GM19238 (cell line): ENCODE measurements at regions not wholly inside any gene's neighbourhood (a gene's known extent, or its start where the extent isn't known, plus 50 kb on each side); places are given as distances from the start of the nearest gene placed in this dataset.
"Not testable (repeated sequence)": the region's sequence is repeated elsewhere in the genome, so short reads cannot be mapped to it uniquely, and the experiment has no call there.

ENCODE experiments used
- DNase-seq: peaks from one replicate; pipeline ENCODE4 v3.0.0; 2011; ENCODE audit warnings: low spot score; ENCODE audit not compliant: insufficient read length

DNA sequence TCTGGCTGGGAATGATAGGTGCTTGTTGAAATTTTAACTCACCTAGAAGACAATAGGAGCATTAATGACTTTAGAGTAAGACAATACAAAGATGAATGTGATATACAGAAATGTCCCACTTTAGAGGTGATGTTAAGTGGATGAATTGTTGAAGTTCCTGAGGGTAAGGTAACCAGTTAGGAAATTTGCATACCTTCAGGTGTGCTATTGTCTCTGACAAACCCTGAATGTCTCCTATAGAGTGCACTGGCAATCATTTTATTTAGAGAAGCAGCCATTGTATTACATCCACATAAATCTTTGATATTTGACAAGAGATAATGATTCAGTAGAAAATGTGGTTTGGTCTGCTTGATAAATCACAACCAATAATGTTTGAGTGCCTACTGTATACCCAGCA is 228.5 kb downstream of the RNF144A start:
- DNase-seq = no peak

DNA sequence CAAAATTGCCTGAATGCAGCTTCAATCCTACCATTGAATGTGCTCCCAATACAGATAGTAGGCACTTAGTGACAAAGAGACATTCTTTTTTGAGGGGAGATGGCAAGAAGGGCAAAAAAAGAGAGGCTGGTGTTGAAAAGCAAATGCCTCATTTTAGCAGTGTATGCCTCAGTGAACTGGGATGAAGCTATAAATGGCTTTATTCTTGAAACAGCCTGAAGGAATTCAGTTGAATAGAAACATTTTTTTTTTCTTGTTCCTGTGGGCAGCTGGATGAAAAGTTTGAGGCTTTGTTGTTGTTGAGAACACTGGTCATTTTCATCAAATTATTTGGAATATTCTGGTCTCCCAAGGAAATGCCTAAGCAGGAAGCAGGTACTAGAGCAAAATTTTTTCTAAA is 228.9 kb downstream of the RNF144A start:
- no peak for DNase-seq

DNA sequence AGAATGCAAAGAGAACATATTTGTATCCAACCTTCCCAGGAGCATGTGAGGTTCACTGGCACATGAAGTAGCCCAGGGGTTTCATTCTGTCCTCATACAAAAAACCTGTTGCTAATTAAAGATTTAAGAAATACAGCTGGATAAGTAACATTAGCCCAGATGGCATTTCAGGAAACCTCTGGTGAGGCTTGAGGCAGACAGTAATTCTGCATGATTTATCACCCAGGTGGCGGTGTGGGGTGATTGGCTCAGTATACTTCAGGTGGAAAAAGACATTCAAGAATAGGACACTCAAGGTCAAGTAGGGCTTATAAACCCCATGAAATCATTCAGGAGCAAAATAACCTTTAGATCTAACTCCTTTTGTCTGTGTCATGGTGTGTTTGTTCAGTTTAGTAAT is 237.4 kb downstream of the RNF144A start:
- no peak for DNase-seq

DNA sequence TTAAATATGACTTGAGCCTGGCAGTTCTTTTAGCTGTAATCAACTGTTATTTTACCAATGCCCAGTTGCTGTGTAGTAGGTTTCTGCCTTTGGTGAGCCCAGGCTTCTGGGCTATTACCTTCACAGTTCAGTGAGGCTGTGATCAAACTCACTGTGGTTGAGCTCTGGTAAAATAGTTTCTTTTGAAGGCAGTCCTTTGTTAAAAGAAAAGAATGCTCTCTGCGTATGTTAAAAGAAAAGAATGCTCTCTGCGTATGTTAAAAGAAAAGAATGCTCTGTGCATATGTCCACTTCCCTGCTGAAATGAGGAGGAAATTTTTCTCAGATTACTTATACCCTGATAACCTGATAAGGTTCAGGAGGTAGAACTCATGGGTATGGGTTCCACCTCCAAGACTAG is 244.3 kb downstream of the RNF144A start:
- DNase-seq = no peak

DNA sequence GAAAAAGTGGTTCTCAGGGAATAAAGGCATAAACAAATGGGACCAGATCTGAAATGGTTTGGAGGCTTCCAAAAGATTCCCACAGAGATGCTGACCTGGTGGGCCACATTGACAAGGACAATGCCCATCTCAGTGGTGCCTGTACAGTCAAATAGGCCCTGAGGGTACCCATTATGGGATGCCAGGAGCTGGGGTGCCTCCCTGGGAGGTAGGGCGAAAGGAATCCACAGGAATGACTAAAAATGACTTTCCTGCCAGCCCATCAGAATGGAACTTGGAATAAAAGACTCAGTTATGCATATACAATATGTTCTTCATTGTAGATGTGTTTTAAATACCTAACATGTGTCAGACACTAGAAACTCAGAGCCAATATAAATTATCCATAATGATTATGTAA is 248.5 kb downstream of the RNF144A start:
- DNase-seq = no peak

DNA sequence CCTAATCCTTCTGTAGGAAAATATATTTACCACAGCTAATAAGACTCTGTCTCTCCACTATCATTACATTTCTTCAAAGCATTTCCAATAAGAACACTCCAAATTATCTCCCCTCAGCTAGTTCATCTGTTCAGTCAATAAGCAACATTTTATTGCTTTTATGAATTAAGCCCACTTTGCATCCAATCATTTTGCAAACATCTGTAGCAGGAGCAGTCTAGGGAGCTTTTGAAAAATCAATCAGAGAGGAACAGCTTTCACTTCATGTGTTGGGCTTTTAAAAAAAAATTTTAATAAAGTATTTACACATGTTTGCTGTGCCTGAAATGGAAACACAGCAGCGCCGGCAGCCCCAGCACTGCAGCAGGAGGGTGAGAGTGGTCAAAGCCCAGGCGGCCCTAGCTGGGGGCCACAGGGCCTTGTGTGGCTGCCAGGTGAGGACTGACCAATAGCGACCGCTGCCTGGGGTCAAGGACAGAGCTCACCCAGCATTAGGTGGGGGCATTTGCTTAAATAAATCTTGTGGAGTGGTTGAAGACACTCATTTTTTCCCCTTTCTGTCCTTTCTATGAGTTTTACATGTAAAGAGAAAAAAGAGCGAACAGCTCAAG is 250.7 kb downstream of the RNF144A start:
- no peak for DNase-seq

DNA sequence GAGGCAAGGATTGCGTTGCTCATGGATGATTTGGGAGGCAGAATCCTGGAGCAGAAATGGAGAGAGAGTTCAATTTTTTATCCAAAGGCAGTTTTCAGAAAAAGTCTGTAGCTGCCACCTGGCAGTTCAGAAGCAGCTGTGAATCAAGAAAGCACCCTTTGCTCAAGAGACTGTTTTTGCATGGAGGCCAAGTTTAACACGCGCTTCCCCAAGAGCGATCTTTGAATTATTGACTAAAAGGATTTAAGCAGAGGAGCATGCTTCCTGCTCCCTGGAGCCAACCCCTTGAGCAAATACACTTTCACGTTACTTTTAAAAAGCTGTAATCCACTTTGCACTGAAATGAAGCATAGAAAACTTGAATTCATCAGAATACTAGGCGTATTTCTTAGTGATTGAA is 252.4 kb downstream of the RNF144A start:
- no peak for DNase-seq

DNA sequence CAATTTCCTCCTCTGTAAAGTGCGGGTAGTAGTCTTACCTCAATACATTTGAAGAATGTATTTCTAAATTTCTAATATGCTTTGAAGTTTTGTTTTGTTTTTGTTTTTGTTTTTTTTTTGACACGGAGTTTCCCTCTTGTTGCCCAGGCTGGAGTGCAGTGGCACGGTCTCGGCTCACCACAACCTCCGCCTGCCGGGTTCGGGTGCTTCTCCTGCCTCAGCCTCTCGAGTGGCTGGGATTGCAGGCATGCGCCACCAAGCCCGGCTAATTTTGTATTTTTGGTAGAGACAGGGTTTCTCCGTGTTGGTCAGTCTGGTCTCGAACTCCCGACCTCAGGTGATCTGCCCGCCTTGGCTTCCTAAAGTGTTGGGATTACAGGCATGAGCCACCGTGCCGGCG is 261.8 kb downstream of the RNF144A start:
- DNase-seq = not testable (repeated sequence)

DNA sequence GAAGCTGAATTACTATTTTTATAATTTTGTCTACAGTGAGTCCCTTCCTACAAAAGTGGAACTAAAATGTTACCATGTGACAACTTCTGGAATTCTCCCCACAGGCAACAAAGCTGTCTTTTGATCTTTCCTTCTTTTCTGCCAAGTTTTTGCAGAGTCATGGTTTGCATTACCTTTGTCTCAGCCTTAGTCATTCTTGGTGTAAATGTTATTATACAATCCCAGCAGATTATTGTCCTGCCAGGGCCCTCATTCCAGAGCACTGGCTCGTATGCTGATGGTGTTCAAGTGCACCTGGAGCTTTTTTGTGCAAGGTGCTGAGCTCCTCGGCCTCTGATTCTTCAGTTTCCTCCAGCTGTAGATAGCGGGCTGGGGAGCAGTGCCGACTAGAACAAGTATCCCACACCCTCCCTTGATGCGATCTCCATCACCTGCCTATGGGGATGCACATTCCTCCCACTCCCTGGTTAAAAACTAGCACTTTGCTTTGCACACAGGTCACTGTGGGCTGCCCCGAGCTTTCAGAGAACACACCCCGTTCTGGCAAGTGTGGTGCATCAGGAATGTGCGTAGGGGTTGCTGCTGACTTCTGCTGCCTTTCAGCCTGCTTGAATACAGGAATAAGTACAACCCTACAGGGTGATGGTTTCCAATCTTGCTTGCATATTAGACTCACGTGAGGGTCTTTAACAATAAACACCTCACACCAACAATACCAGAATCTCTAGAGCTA is 263.6 kb downstream of the RNF144A start:
- DNase-seq = no peak

DNA sequence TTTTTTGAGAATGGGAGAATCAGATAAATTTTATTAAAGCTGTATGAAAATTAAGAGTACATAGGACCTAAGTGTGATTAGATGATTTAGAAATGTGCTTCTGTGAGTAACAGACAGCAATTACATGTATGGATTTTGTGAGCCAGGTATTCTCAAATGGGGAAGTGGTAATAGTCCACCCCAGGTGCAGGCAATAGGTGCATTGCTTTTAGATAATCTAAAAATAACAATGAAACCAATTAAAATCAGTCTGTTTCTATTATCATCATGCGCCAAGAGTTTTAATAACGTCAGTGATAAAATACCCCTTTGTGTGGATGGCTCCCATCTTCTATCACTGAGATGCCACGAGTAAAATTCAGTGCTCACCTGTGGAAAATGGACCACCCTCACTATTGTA is 265.3 kb downstream of the RNF144A start:
- no peak for DNase-seq

DNA sequence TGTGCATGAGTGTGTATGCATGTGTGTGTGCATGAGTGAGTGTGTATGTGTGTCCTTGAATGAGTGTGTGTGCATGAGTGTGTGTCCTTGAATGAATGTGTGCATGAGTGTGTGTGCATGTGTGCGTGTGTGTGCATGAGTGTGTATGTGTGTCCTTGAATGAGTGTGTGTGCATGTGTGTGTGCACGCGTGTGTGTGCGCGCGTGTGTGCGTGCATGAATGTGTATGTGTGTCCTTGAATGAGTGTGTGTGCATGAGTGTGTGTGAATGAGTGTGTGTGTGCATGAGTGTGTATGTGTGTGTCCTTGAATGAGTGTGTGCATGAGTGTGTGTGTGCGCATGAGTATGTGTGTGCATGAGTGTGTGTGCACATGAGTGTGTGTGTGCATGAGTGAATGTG is 271.9 kb downstream of the RNF144A start:
- DNase-seq = no peak

DNA sequence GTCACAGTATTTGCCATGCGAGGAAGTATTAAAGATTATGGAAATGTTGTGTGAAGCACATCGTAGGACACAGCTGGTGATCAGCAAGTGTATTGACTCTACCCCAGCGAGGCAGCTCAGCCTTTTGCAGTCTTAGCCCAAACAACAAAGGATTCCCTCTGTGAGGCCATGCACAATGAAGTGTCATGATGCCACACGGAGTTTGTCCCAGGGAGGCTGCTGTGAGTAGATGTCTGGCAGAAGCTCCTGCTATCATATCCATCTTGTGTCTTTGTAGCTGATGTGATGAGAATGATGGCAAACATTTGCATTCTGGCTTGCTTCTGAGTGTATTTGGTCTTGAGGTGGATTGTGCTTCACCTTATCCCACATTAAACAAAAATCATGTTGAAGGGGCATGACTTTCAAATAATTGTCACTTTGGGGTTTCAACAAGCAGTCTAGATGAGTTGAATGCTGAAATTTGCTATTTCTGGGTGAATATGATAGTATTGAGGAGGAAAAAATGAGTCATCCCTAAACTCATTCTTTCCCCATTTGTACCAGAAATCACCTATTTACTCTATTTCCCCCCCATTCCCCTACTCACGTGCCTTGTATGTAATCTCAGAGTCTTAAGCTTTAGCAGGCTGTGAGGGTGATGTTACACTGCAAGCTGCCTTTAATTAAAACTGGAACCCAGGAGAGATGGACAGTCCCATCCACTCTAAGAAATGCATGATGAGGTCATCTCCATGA is 273.5 kb downstream of the RNF144A start:
- DNase-seq = no peak

DNA sequence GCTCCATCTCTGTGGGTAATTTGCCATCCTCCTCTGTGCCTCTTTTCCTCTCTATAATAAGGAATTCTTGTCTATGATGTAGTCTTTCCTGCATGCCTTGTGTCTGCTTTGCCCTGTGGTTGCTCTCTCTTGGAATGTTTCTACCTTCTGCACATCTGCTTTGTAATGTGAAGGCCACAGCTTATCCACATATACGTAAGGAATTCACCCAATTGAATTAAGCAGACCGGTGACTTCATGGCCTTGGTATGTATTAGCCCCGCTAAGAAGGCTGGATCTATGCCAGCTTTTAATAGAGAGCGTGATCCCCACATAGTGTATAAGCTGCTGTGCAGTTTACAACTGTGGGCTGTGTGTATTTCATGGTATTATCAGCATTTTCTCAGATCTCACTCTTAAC is 274.7 kb downstream of the RNF144A start:
- DNase-seq = no peak

DNA sequence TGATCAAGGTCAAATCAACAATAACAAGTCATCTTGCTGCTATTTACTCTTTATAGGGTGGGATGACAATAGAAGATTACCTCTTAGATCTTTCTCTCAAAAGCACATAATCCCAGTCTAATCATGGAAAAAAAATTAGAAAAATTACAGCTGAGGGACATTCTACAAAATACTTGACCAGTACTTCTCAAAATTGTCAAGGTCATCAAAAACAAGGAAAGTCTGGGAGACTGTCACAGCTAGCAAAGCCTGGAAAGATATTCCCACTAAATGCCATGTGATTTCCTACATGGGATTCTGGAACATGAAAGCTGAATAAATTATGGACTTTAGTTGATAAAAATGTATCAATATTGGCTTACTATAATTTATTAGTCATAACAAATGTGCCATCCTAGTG is 276.2 kb downstream of the RNF144A start:
- no peak for DNase-seq

DNA sequence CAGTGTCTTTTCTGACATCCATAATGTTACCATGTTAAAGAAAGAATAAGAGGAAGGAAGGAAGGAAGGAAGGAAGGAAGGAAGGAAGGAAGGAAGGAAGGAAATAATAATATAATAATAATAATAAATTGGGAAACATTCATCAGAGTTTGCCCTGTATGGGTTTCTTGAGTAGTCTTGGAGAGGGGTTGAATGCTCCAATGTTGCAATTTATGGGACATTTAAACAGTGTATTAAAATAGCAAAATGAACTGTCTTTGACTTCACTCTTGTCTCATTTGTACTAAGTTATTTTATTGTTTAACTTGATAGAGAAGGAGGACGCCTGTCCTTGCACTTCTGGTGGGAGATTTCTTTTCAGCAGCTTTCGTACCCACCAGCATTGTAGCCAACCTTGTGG is 277.7 kb downstream of the RNF144A start:
- DNase-seq = no peak

DNA sequence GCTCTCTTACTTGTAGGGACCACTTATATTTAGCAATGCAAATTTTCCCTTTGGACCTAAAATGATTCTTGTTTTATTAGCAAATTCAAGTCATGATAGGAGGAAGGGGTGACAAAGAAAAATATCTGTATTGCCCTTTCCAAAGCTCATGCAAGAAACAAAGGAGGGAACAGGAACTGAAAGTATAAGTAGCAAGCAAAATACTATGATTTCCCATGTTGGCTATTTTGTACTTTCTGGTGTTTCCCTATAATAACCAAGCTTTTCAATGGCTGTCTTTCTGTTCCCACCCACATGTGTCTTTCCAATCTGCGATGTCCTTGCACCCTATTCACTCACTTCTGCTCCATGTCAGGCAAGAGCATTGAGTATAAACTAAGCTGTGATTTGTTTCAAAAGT is 279.7 kb downstream of the RNF144A start:
- DNase-seq = no peak

DNA sequence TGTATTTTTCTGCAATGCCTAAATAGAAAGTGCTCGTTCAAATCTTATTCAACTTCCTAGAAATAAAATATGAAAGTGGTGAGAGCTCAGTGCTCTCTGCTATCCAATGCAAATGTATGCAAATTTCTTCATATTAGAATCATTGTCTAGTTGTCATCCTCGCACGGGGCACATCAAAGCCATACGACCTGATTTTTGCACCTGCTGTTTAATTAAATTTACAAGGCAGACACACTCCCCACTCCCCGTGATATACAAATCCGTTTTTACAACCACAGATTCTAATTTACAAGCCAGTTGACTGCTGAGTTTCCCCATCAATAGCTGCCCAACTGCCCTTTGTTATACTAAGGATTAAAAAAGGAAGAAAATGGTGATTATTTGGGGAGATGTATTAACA is 284.6 kb downstream of the RNF144A start:
- no peak for DNase-seq

DNA sequence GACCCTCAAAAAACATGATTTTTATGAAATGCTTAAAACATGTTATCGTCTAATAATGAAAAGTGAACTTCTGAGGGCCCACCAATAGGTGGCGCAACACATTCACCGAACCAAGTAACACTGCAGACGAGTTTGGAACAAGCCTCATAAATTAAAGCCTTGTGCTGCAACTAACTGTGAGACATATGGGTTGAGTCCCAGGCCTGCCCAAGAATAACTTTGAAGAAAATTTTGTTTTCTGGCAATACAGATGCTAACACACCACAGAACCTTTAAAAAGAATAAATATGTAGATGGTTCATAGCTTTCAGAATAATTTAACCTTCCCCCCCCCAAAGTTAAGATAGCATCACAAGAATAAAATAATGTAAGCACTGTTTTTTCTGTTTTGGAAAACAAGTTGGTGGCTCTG is 285.9 kb downstream of the RNF144A start:
- peak; percentile 21 for DNase-seq

DNA sequence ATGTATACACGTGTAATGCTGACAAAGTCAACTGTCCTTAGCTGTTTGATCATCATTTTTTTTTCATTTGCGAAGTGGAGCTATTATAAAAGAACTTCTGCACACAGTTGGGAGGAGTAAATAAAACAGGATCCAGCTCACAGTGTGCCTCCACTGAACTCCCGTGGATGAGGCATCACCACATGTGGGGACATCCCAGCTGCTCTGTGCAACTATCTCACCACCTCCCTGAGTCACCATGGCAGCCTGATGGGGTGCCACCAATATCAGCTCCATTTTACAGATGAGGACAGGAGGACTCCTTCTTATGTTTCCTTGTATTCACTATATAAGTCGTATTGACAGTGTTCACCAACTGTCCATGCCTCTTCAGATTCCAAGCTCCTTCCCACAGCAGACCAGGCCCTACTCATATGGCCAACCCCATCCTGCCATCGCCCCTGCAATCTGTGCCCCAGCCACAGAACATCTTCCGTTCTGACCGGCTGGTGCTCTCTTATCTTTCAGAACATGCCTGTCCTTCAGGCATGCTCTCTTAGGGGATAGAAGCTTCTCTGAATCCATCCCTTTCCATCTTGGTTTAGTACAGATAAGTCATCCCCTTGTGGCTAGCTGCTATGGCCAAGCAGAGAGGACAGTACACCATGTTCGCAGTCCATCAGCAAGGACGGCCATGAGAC is 288.1 kb downstream of the RNF144A start:
- no peak for DNase-seq

DNA sequence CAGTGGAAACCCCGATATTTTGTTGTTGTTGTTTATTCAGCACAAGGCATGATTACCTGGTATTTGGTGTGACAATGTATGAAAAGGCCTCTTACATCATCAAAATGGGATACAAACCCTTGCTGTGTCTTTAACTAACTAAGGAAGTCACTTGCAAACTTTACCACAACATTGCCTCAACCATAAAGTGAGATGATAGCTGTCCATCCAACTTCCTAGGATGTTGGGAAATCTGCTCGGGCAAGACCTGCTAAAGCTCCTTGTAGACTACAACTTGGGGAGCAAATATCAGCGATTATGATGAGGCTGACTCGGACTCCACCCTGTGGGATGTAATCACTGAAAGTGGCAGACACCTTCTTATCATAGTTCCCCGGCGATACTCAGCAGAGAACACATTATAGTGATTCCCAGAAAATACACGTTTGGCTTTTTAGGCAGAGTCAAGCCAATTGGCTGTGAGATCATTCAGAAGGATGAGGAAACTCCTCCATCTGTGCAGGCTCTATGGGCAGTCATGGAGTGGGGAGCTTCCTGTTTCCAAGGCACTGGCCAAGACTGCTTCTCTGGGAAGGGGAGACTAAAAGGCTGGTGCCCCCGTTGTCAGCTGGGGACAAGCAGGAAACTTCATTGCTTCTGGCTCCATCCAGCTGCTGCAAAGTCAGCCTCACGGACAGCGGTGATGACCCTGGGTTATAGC is 289.0 kb downstream of the RNF144A start:
- DNase-seq = no peak

DNA sequence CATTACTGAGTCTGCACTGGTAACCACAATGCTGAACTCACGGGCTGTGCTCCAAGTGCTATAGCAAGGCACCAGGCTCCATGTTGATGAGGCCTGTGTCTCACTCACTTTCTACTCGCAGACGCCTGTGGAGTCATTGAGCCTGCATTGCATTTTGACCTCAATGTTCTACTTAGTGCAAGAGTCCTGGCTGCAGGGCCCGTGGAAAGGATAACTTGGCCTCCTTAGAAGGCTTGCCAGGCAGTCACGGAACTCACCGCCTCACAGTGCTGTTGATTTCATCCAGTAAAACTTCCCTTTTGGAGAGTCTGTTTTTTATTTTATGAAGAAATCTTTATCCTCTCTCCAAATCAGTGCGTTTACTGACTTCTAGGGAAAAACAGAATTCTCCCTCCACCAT is 290.4 kb downstream of the RNF144A start:
- no peak for DNase-seq
